Stimulated activated CD4-positive, alpha-beta T cell treated with anti-CD3 and anti-CD28 coated beads, Interleukin-1b, Interleukin-23, amount 100 ng/mL, for 4 hours (primary cell): ENCODE measurements at regions not wholly inside any gene's neighbourhood (a gene's known extent, or its start where the extent isn't known, plus 50 kb on each side); places are given as distances from the start of the nearest gene placed in this dataset.
A peak's percentile ranks its signal among the peaks of the same experiment; 100 is the strongest.
"Not testable (repeated sequence)": the region's sequence is repeated elsewhere in the genome, so short reads cannot be mapped to it uniquely, and the experiment has no call there.

ENCODE experiments used
- DNase-seq, 2 donors: peaks; one replicate each; pipeline ENCODE4 v3.0.0-alpha.2; 2020; ENCODE audit warnings: low read depth in 2 of 2

GRCh38 chr20:29687438-29687837 lies 1570.0 kb upstream of the DEFB115 start:
- no peak for DNase-seq

- peak; percentile 2 to 24 for DNase-seq
Measured at GRCh38 chr20:29689411-29690225, 1567.8 kb upstream of the DEFB115 start.

- no peak for DNase-seq
Measured at GRCh38 chr20:29690274-29690673, 1567.2 kb upstream of the DEFB115 start.

GRCh38 chr20:29740601-29740950 lies 1516.9 kb upstream of the DEFB115 start:
- no peak for DNase-seq

- DNase-seq: no peak
Measured at GRCh38 chr20:29740951-29741593, 1516.4 kb upstream of the DEFB115 start.

- no peak for DNase-seq
Measured at GRCh38 chr20:29741594-29741893, 1515.9 kb upstream of the DEFB115 start.

- DNase-seq: no peak
Measured at GRCh38 chr20:29741894-29742698, 1515.4 kb upstream of the DEFB115 start.

GRCh38 chr20:29742699-29743100 lies 1514.8 kb upstream of the DEFB115 start:
- no peak for DNase-seq

- DNase-seq: no peak
Measured at GRCh38 chr20:29743101-29743931, 1514.1 kb upstream of the DEFB115 start.

GRCh38 chr20:29744071-29744470 lies 1513.4 kb upstream of the DEFB115 start:
- DNase-seq: no peak

- DNase-seq: not testable (repeated sequence)
Measured at GRCh38 chr20:29745534-29746245, 1511.8 kb upstream of the DEFB115 start.

GRCh38 chr20:29750268-29750899 lies 1507.1 kb upstream of the DEFB115 start:
- DNase-seq: no peak

- DNase-seq: peak in 1 of 2 donors; percentile 22
Measured at GRCh38 chr20:29752644-29753425, 1504.6 kb upstream of the DEFB115 start.

GRCh38 chr20:29753426-29753746 lies 1504.1 kb upstream of the DEFB115 start:
- peak in 1 of 2 donors; percentile 27 for DNase-seq

- not testable (repeated sequence) for DNase-seq
Measured at GRCh38 chr20:29753879-29754278, 1503.6 kb upstream of the DEFB115 start.

GRCh38 chr20:29755854-29756498 lies 1501.5 kb upstream of the DEFB115 start:
- not testable (repeated sequence) for DNase-seq

GRCh38 chr20:29756664-29757063 lies 1500.8 kb upstream of the DEFB115 start:
- no peak for DNase-seq

- not testable (repeated sequence) for DNase-seq
Measured at GRCh38 chr20:29761621-29762385, 1495.7 kb upstream of the DEFB115 start.

GRCh38 chr20:29762620-29763019 lies 1494.8 kb upstream of the DEFB115 start:
- DNase-seq: no peak
